Ovary (tissue), 3 donors: ENCODE measurements at regions not wholly inside any gene's neighbourhood (a gene's known extent, or its start where the extent isn't known, plus 50 kb on each side); places are given as distances from the start of the nearest gene placed in this dataset.

Experiments used
- EP300 ChIP-seq: sonication (generic); formaldehyde crosslinking; IDR thresholded peaks from one replicate; pipeline ENCODE4 v1.6.1; 2017; ENCODE audit warnings: antibody characterized with exemption
- POLR2A ChIP-seq: fragments of 450-650 bp; IDR thresholded peaks from one replicate; pipeline ENCODE4 v1.6.1; 2017; ENCODE audit warnings: antibody characterized with exemption, mild to moderate bottlenecking, moderate library complexity
- TF ChIP-seq, protein P1 (sequence below), 3 donors: fragments of 450-650 bp in 2 of 3; fragments of 200-600 bp in 1 of 3; IDR thresholded peaks; one replicate each; pipeline versions ENCODE4 v1.5.1 to v1.8.0; 2016 to 2022; ENCODE audit warnings: antibody characterized with exemption in 3 of 3, mild to moderate bottlenecking in 1 of 3
- donor health status: DM: no; HTN: no; CAD: no.

DNA sequence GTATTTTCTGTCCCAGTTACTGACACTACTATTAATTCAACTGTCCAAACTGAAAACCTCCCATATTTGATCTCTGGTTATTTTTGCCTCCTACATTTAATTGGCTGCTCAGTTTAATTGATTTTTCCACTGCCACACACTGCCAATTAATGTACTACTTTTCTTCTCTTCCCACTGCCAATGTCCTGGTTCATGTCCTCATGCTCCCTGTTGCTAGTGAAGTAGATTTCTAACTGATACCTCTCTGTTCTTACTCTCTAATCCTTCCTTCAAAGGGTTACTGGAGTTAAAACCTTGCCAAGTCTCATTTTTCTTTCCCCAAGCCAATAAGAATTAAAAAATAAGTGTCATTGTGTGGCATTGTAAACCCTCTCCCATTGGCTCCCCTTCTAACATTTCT lies 440.6 kb upstream of the JAG1 start:
- TF ChIP-seq, protein P1, sequence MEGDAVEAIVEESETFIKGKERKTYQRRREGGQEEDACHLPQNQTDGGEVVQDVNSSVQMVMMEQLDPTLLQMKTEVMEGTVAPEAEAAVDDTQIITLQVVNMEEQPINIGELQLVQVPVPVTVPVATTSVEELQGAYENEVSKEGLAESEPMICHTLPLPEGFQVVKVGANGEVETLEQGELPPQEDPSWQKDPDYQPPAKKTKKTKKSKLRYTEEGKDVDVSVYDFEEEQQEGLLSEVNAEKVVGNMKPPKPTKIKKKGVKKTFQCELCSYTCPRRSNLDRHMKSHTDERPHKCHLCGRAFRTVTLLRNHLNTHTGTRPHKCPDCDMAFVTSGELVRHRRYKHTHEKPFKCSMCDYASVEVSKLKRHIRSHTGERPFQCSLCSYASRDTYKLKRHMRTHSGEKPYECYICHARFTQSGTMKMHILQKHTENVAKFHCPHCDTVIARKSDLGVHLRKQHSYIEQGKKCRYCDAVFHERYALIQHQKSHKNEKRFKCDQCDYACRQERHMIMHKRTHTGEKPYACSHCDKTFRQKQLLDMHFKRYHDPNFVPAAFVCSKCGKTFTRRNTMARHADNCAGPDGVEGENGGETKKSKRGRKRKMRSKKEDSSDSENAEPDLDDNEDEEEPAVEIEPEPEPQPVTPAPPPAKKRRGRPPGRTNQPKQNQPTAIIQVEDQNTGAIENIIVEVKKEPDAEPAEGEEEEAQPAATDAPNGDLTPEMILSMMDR (IDR thresholded peaks at IDR 0.05), result no peak
- no peak for TF ChIP-seq POLR2A
- TF ChIP-seq EP300, result no peak
